Pancreas (tissue), 10 donors: ENCODE measurements at regions not wholly inside any gene's neighbourhood (a gene's known extent, or its start where the extent isn't known, plus 50 kb on each side); places are given as distances from the start of the nearest gene placed in this dataset.
A peak's percentile ranks its signal among the peaks of the same experiment; 100 is the strongest.

ENCODE experiments used
- ATAC-seq, 4 donors: fragments of 200-7000 bp; cut with Tn5 transposase; one replicate each; pipeline versions ENCODE4 v1.8.0 to v1.9.1; 2020; ENCODE audit warnings: mild to moderate bottlenecking in 4 of 4, moderate library complexity in 4 of 4
- DNase-seq, 6 donors: peaks; one replicate each; pipeline ENCODE4 v3.0.0-alpha.2; 2020
- FAIRE-seq: peaks from 2 replicates; lab custom pipeline; 2012; peaks lifted over from hg19 to GRCh38; lab: Jason Lieb, UNC
- H3K27ac ChIP-seq, 4 donors: fragments of 200-600 bp; sonication (generic); 1 replicate in 3 of 4; 2 replicates in 1 of 4; pipeline versions ENCODE4 v1.5.0 to v1.8.0; 2020
- H3K27me3 ChIP-seq, 4 donors: fragments of 200-600 bp; one replicate each; pipeline ENCODE4 v1.8.0; 2021
- H3K36me3 ChIP-seq, 3 donors: fragments of 200-600 bp; sonication (generic) in 1 of 3; one replicate each; pipeline versions ENCODE4 v1.5.0 to v1.8.0; 2020 to 2021
- H3K4me1 ChIP-seq, 3 donors: fragments of 200-600 bp; one replicate each; pipeline ENCODE4 v1.8.0; 2021
- H3K4me3 ChIP-seq, 4 donors: fragments of 200-600 bp; sonication (generic) in 2 of 4; one replicate each; pipeline versions ENCODE4 v1.5.0 to v1.8.0; 2020 to 2021
- H3K9me3 ChIP-seq, 4 donors: fragments of 200-600 bp; one replicate each; pipeline ENCODE4 v1.8.0; 2021
- CTCF ChIP-seq, 4 donors: fragments of 200-600 bp; sonication (generic) in 3 of 4; IDR thresholded peaks; one replicate each; pipeline versions ENCODE4 v1.5.0 to v1.8.0; 2021; ENCODE audit warnings: antibody characterized with exemption in 4 of 4
- WGBS, 2 donors: extraction: QIAGEN DNeasy Blood & Tissue Kit; methylation state at CpG; one replicate each; pipeline ENCODE4 v1.1.7; 2013; 5-methylcytosine and 5-hydroxymethylcytosine counted together
- intact Hi-C, 3 donors: fragments of 100-400 bp; cut with DNase I; formaldehyde crosslinking; loops; one replicate each; pipeline versions ENCODE4 v1.11.1 to v1.14.2; 2022
- donor health status: healthy with polysubstance abuse.
- donor health status: DM: no; HTN: no; CAD: no; lungs with moderate emphysema.
- donor health status: DM: no; HTN: no; CAD: no.
- donor health status: control.
- donor health status: control.
- donor health status: Bipolar disorder and iron deficiency.
- donor health status: DM: yes; HTN: yes; CAD: no.
- donor health status: DM: no; HTN: no; CAD: no.
- donor health status: DM: no; HTN: no; CAD: no.
- donor health status: DM: yes; HTN: yes; CAD: no.

- intact Hi-C loops: no loop called here
- Histone ChIP-seq H3K27ac (no peak overlapping the region), H3K36me3 (no peaks in the 10 kb centered on the region), H3K4me3 (no peak overlapping the region), H3K27me3 (no peaks in the 10 kb centered on the region), H3K4me1 (peaks cover 0 to 3% (median 0%) of the 10 kb centered on the region in 3 donors), H3K9me3 (no peaks in the 10 kb centered on the region)
- FAIRE-seq (no peak), DNase-seq (peak in 1 of 6 donors; percentile 53), ATAC-seq (no peak)
- TF ChIP-seq CTCF (IDR thresholded peaks at IDR 0.05): no peak
- WGBS, 2 donors: 86 to 93% methylated on average over 31 of the region's 31 CpGs
Observed at GRCh38 chr9:91160599-91161464, 200.9 kb downstream of the AUH start.

- DNase-seq (no peak), FAIRE-seq (no peak)
- WGBS, 2 donors: 76 to 84% methylated on average over 13 of the region's 13 CpGs
Observed at GRCh38 chr9:91161465-91162300, 200.0 kb downstream of the AUH start.

GRCh38 chr9:91162311-91162710 is 199.4 kb downstream of the AUH start:
- H3K27me3 ChIP-seq: no peaks in the 10 kb centered on the region
- H3K36me3 ChIP-seq: no peaks in the 10 kb centered on the region
- H3K4me1 ChIP-seq: peaks cover 0 to 3% (median 0%) of the 10 kb centered on the region in 3 donors
- H3K4me3 ChIP-seq: no peak overlapping the region
- intact Hi-C loops: no loop called here
- 82 to 88% methylated on average over 5 of the region's 5 CpGs for WGBS, 2 donors
- no peak for ATAC-seq
- TF ChIP-seq CTCF (IDR thresholded peaks at IDR 0.05): no peak
- no peak for DNase-seq
- H3K9me3 ChIP-seq: no peaks in the 10 kb centered on the region
- peak overlapping the region in 2 of 4 donors; percentile 4 to 27 for H3K27ac ChIP-seq
- no peak for FAIRE-seq

More at GRCh38 chr9:91161465-91162300, 200.0 kb downstream of the AUH start:
- no peaks in the 10 kb centered on the region for H3K9me3 ChIP-seq
- H3K4me1 ChIP-seq: peaks cover 0 to 3% (median 0%) of the 10 kb centered on the region in 3 donors
- H3K36me3 ChIP-seq: no peaks in the 10 kb centered on the region
- TF ChIP-seq CTCF (IDR thresholded peaks at IDR 0.05): no peak
- intact Hi-C loops: no loop called here
- H3K27me3 ChIP-seq: no peaks in the 10 kb centered on the region
- no peak overlapping the region for H3K27ac ChIP-seq
- H3K4me3 ChIP-seq: no peak overlapping the region
- no peak for ATAC-seq

GRCh38 chr9:91162784-91163443 is 198.8 kb downstream of the AUH start:
- Histone ChIP-seq H3K27me3 (no peaks in the 10 kb centered on the region), H3K9me3 (no peaks in the 10 kb centered on the region), H3K27ac (peak overlapping the region in 2 of 4 donors; percentile 4 to 27), H3K4me3 (no peak overlapping the region), H3K36me3 (no peaks in the 10 kb centered on the region), H3K4me1 (peaks cover 0 to 3% (median 0%) of the 10 kb centered on the region in 3 donors)
- no peak for TF ChIP-seq CTCF (IDR thresholded peaks at IDR 0.05)
- FAIRE-seq (no peak), DNase-seq (peak in 1 of 6 donors; percentile 48), ATAC-seq (peak in 2 of 4 donors; percentile 49 to 61)
- WGBS, 2 donors: 66 to 74% methylated on average over 16 of the region's 16 CpGs
- intact Hi-C loops: no loop called here
